ENCODE measurements at regions not wholly inside any gene's neighbourhood (a gene's known extent, or its start where the extent isn't known, plus 50 kb on each side); places are given as distances from the start of the nearest gene placed in this dataset.

DNA sequence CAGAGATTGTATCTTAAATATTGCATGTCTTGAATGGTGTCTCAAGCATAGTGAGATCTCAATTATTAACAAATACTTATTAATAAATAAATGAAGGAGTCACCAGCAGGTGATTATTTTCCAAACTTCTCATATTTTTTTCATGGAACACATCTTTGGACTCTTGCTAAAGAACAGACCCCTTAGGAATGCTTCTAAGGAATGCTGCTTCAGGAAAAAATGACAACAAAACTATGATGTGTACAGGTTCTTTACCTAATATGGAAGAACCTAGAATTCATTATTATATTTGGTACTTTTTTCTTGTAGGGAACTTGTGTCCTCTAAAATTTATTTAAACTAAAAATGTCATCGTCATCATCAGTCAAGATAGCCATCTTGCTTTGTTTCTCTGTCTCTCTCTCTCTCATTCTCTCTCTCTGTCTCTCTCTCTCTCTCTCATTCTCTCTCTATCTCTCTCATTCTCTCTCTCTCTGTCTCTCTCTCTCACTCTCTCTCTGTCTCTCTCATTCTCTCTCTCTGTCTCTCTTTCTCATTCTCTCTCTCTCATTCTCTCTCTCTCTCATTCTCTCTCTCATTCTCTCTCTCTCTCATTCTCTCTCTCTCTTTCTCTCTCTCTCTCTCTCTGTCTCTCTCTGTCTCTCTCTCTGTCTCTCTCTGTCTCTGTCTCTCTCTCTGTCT lies 63.0 kb upstream of the ETS2 start:
- DNase-seq = no peak

DNA sequence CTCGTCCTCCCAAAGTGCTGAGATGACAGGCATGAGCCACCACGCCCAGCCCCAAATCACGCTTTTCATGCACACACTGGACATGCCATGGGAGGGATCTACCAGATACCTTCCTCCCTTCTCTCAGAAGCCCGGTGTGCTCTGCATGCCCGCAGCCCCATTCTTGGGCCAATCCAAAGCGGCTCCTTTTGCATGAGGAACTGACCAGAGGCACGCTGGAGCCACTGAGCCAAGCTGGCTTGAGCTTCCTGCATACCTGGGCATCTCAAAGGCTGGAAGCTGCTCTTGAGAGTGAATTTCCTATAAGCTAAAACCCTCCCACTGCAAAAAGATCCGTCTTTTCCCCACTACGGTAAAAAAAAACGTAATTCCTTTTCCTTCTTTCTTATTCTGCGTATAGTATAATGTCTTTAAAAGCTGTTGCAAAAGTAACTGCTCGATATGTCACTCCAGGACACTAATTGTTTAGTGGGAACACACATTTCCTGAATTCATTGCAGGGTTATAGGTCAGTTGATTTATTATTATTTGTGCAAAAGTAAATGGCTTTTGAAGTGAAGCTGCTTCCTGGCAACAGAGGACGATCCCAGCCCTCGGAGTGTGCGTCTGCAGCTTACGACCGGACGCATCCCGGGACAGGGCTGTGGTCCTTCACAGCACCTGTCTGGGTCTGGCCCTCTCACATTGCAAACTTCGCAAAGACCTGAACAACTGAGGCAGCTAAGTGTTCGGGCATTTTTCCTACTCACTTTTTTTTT lies 61.8 kb upstream of the ETS2 start:
- no peak for DNase-seq

DNA sequence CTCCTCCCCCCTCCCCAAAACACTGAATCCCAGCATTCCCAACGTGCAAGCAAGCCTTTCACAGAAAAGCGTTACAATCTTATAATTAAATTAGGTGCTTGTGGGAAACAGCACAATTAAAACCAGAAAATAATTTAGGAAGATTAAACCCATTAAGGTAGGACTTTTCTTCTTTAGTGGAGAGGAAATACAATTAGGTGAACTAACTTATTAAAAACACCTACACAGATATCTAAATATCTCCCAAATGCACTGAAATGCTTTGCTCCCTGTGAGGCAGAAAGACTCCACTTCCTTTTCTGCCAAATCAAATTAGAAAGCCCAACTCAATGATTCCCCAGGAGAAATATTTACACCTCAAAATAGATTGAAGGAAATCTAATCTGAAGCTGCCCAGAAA lies 60.9 kb upstream of the ETS2 start:
- no peak for DNase-seq

DNA sequence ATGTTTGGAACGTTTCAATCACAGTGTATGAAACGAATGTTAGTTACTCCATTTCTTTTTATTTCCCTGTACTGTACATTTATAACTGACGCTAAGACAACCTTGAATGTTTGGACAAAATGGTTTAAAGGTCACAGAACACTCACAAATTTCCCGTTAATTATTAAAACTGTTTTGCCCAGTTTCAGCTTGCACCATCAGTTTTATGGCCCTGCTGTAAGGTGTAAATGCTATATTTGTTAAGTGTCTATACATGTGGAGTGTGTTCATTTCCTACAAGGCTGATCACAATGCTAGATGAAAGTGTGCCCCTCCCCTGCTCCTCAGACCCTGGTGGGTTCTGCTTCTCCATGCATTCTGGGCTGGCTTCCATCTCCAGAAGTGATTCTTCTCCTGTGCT lies 57.9 kb upstream of the ETS2 start:
- no peak for DNase-seq

DNA sequence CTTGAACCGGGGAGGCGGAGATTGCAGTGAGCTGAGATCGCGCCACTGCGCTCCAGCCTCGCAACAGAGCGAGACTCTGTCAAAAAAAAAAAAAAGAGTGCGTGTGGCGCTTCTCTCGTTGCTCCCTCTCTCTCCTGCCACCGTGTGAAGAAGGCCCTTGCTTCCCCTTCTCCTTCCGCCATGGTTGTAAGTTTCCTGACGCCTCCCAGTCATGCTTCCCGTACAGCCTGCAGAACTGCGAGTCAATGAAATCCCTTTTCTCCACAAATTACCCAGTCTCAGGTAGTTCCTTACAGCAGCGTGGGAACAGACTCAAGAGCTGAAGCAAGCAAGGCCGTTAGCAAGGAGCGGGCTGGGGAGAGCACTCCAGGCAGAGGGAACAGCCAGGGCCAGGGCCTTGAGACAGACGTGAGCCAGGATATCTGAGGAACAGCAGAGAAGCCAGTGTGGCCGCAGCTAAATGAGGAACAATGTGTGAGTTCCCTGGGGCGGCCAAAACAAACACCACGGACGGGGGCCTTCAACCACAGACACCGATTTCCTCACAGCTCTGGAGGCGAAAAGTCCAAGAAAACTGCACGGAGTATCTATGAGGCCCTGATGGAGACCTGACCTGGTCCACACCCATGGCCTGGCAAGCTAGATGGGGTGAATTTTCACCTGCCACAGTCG lies 54.2 kb upstream of the ETS2 start:
- no peak for DNase-seq

DNA sequence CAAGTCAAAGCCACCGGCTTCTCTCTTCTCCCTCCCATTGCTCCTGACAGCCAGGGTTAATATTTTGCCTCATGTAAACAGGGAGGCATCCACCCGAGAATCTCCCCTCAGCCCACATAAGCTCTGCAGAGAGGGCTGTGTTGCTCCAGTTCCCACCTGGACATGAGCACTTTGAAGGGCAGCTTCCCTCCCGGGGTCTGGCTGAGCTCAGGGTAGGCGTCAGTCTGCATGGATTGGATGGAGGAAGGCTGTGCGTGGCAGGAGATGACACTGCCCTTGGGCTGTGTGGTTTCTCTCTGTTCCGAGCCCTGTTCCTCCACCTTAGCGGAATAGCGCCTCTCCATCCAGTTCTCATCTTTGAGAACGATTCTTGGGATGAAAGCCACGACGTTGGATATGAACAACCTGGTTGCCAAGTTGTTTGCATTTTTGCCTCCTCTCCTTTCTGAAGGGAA lies 53.7 kb upstream of the ETS2 start:
- no peak for DNase-seq

DNA sequence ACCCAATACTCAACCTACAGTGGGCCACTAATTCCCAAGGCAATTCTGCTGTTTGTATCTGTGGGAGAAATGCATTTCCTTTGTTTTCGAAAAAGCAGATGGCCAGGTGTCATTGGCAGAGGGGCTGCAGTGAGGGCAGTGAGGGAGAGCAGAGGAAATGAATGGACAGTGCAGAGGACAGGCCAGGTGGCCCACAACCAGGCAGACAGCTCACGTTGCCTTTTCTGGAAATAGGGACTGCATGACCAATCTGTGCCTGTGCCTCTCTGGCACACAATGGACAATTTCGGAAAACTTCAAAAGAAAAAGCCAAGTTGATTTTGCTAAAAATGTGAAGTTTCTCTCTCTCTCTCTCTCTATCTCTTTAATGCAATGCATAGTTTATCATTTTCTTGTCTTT lies 52.6 kb upstream of the ETS2 start:
- DNase-seq = no peak

DNA sequence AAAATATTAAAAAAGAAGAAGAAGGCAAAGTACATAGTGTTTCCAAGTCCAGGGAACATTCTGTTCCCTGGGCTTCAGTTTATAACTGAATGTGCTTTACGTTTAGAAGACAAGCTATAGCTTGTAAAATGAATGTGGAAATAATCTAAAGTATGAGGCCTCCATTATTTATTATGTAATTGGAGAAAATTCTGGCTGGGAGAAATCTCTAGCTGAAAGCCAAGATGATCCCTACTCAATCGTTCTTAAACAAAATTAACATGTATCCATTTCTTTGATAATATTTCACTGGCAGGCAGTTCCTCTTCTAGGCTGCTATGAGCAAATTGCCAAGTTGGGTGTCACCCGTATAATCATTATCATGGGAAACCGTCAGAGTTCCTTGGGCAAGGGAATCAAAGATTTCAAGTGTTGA lies 52.2 kb upstream of the ETS2 start:
- DNase-seq = no peak

All from fibroblast of skin of scalp (primary cell).